GM18520 (cell line): ENCODE measurements at regions not wholly inside any gene's neighbourhood (a gene's known extent, or its start where the extent isn't known, plus 50 kb on each side); places are given as distances from the start of the nearest gene placed in this dataset.
"Not testable (repeated sequence)": the region's sequence is repeated elsewhere in the genome, so short reads cannot be mapped to it uniquely, and the experiment has no call there.

Experiments
- ATAC-seq: cut with Tn5 transposase; IDR thresholded peaks from one replicate; pipeline ENCODE4 v1.9.1; 2021; ENCODE audit not compliant: unreplicated experiment

GRCh38 chr15:32536507-32537172 is 56.6 kb upstream of the GOLGA8N start:
- peak; percentile 80 for ATAC-seq

GRCh38 chr15:32536057-32536493 is 57.2 kb upstream of the GOLGA8N start:
- not testable (repeated sequence) for ATAC-seq

GRCh38 chr15:32535150-32535898 is 57.9 kb upstream of the GOLGA8N start:
- ATAC-seq: not testable (repeated sequence)

- ATAC-seq: not testable (repeated sequence)
Measured at GRCh38 chr15:32522900-32523299, 67.5 kb upstream of the GOLGA8O start.

GRCh38 chr15:32522421-32522820 is 67.0 kb upstream of the GOLGA8O start:
- ATAC-seq: not testable (repeated sequence)

GRCh38 chr15:32518976-32519375 is 63.5 kb upstream of the GOLGA8O start:
- not testable (repeated sequence) for ATAC-seq

GRCh38 chr15:32518013-32518412 is 62.6 kb upstream of the GOLGA8O start:
- ATAC-seq: not testable (repeated sequence)

GRCh38 chr15:32516954-32517353 is 61.5 kb upstream of the GOLGA8O start:
- ATAC-seq: not testable (repeated sequence)

- ATAC-seq: not testable (repeated sequence)
Measured at GRCh38 chr15:32513378-32513777, 57.9 kb upstream of the GOLGA8O start.

GRCh38 chr15:32510027-32510426 is 54.6 kb upstream of the GOLGA8O start:
- not testable (repeated sequence) for ATAC-seq

GRCh38 chr15:32508081-32508480 is 52.6 kb upstream of the GOLGA8O start:
- ATAC-seq: not testable (repeated sequence)

- not testable (repeated sequence) for ATAC-seq
Measured at GRCh38 chr15:32506787-32507186, 51.4 kb upstream of the GOLGA8O start.

GRCh38 chr15:32505633-32506032 is 50.2 kb upstream of the GOLGA8O start:
- not testable (repeated sequence) for ATAC-seq
